ENCODE measurements at regions not wholly inside any gene's neighbourhood (a gene's known extent, or its start where the extent isn't known, plus 50 kb on each side); places are given as distances from the start of the nearest gene placed in this dataset.

DNA sequence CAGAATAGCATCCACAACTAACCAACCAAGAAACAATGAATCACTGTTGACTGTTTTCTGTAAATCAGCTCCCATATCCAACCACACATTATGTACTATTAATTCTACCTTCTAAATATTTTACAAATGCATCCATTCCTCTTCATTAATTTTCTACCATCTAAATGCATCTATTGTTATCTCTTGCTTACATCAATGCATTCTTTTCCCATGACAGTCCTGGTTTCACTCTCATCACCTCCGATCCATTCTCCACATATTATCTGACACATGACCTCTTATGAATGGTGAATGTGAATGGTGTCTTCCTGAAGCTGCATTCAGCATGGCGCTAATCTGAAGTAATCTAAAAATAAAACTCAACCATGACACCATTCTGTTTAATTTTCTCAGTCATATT, 153.8 kb upstream of the CALCR start:
- TF ChIP-seq CTCF (IDR thresholded peaks at IDR 0.05) (no peak), POLR2A (IDR thresholded peaks at IDR 0.05) (no peak)

All from testis (tissue), 2 donors.